GM12864 (cell line): ENCODE measurements at regions not wholly inside any gene's neighbourhood (a gene's known extent, or its start where the extent isn't known, plus 50 kb on each side); places are given as distances from the start of the nearest gene placed in this dataset.

Source experiments
- DNase-seq: peaks from one replicate; pipeline ENCODE4 v3.0.0-alpha.2; 2011; ENCODE audit warnings: low read depth
- H3K4me3 ChIP-seq: 2 replicates; pipeline ENCODE4 v1.5.1; 2011; ENCODE audit warnings: mild to moderate bottlenecking, low read depth, low read length, control low read depth
- CTCF ChIP-seq: IDR thresholded peaks from 2 replicates; pipeline ENCODE4 v1.5.1; 2011; ENCODE audit warnings: low read depth, mild to moderate bottlenecking, moderate library complexity, low read length, control low read depth, inconsistent platforms; ENCODE audit errors: missing control alignments

GRCh38 chr6:137661601-137662000, 167.4 kb upstream of the OLIG3 start:
- TF ChIP-seq CTCF: peak; percentile 60
- DNase-seq: no peak
- H3K4me3 ChIP-seq: no peak overlapping the region

DNA sequence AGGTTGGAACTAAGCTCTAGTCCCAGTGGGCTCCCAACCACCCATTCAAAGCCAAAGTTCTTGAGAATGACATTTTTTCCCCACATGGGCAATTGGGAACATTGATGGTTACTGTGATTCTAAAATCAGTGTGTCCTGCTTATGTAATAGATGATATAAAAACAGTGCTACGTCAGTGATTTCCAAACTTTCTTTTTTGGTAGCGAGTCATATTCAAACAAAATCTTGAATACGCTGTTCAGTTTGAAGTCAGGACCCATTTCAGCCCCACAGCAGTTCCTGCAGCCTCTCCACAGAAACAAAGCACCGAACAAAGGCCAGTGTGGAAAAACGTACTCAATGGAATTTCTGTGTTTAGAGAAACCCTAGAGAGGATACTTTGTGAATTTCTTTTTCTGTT, 170.0 kb upstream of the OLIG3 start:
- TF ChIP-seq CTCF: no peak
- no peak for DNase-seq
- no peak overlapping the region for H3K4me3 ChIP-seq

DNA sequence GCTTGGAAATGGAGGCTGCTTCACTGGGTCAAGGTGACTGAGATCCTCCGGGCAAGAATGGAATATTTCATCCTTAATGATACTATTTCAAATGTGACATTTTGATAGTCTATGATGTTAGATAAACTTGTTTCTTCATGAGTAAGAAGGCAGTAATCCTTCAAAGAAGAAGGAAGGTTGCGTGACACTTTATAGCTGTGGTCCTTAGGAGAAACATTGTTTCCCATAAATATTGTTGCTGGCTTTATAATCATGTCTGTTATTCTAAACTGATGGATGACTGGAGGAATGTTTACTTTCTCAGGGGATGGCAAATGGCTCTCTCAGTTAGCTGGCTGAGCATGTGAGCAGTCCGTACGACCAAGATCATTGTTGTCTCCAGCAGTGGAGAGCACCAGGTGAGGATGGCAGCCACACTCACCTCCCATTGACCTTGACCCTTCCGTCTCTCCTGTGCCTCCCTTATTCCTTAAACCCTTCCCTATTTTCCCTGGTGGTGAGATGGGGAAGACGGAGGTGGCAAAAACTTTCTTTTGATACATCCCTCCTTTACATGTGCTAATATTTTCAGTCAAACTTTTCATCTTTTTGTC, 171.2 kb upstream of the OLIG3 start:
- no peak overlapping the region for H3K4me3 ChIP-seq
- no peak for TF ChIP-seq CTCF
- DNase-seq: no peak

DNA sequence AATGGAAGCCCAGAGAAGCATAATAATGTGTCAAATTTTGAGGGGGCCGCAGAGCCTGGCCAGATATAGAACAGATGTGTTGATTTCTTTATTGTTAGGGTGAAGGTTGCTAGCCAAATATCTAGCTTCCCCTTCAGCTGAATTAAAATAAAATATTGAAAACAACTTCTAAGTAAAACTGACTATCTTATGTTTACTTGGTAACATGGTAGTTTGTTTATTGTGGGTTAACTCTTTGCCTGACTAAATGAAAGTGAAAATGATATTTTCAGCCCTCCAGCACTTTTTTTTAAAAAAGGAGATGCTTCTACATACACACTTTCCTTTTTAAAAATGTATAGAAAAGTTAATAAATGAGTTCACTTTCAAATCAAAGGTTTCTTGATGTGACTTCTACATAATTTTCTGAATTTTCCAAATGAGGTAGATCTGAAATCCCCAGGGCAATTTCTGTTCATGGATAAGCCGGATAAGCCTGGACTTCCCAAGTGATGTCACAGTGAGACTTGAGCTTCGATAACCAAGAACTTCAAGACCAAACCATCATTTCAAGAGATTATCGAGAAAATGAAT, 172.1 kb upstream of the OLIG3 start:
- peak overlapping the region; percentile 26; the same call in 1 of the 2 replicates for H3K4me3 ChIP-seq

DNA sequence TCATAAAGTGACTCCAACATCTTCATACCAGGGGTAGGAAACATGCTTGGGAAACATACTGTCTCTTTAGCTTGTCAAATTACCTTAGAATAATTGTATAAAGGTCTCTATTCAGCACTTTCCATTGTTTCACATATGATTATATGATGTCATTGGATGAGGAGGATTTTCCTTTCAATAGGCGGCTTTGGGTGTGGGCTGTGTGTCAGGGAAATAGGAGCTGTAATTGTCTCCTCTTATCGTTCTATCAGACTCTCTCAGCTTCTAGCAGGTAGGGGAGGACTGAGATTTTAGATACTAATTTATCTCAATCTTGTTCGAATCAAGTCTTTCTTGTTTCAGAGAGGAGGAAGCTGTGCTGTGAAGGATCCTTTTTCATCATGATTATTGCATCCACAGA, 179.4 kb upstream of the OLIG3 start:
- no peak for TF ChIP-seq CTCF
- no peak overlapping the region for H3K4me3 ChIP-seq
- no peak for DNase-seq

More for the DNA sequence above, 172.1 kb upstream of the OLIG3 start:
- TF ChIP-seq CTCF: no peak
- no peak for DNase-seq

GRCh38 chr6:137676888-137677287, 182.7 kb upstream of the OLIG3 start:
- no peak for TF ChIP-seq CTCF
- no peak for DNase-seq
- H3K4me3 ChIP-seq: no peak overlapping the region

DNA sequence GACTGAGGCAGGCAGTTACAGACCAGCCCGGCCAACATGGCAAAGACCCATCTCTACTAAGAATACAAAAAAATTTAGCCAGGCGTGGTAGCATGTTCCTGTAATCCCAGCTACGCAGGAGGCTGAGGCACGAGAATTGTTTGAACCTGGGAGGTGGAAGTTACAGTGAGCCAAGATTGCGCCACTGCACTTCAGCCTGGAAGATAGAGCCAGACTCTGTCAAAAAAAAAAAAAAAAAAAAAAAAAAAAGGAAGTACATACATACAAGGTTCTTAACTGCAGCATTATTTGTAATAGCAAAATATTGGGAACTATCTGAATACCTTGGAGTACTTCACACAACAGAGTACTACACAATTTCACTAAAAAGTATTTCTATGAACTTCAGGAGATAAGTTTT, 183.5 kb upstream of the OLIG3 start:
- no peak for TF ChIP-seq CTCF
- H3K4me3 ChIP-seq: no peak overlapping the region
- no peak for DNase-seq
